Bronchial epithelial cell (primary cell): ENCODE measurements at regions not wholly inside any gene's neighbourhood (a gene's known extent, or its start where the extent isn't known, plus 50 kb on each side); places are given as distances from the start of the nearest gene placed in this dataset.

Experiments used
- DNase-seq: peaks from one replicate; pipeline ENCODE4 v3.0.0-alpha.2; 2010; ENCODE audit warnings: low read depth
- FAIRE-seq: peaks from 2 replicates; lab custom pipeline; 2011; peaks lifted over from hg19 to GRCh38; lab: Jason Lieb, UNC
- H3K27me3 ChIP-seq: 2 replicates; pipeline ENCODE4 v1.5.1; 2011; ENCODE audit warnings: low read length; ENCODE audit not compliant: control insufficient read depth, insufficient read depth
- H3K36me3 ChIP-seq: 2 replicates; pipeline ENCODE4 v1.5.1; 2011; ENCODE audit warnings: low read length; ENCODE audit not compliant: control insufficient read depth, insufficient read depth
- H3K4me3 ChIP-seq: 2 replicates; pipeline ENCODE4 v1.5.1; 2011; ENCODE audit warnings: mild to moderate bottlenecking, low read depth, low read length, control low read depth
- CTCF ChIP-seq: IDR thresholded peaks from 2 replicates; pipeline ENCODE4 v1.5.1; 2011; ENCODE audit warnings: mild to moderate bottlenecking, moderate library complexity, low read length, control low read depth, inconsistent platforms; ENCODE audit not compliant: insufficient read depth, severe bottlenecking

GRCh38 chr1:208329300-208329699, 85.1 kb upstream of the PLXNA2 start:
- FAIRE-seq (no peak), DNase-seq (no peak)
- H3K4me3 ChIP-seq: no peak overlapping the region
- TF ChIP-seq CTCF: no peak
- H3K27me3 ChIP-seq: peaks cover 3% of the 10 kb centered on the region
- no peaks in the 10 kb centered on the region for H3K36me3 ChIP-seq

- no peaks in the 10 kb centered on the region for H3K36me3 ChIP-seq
- FAIRE-seq (no peak), DNase-seq (no peak)
- H3K4me3 ChIP-seq: no peak overlapping the region
- peaks cover 2% of the 10 kb centered on the region for H3K27me3 ChIP-seq
- no peak for TF ChIP-seq CTCF
These were observed 88.0 kb upstream of the PLXNA2 start for GRCh38 chr1:208332036-208332773.

- no peak for TF ChIP-seq CTCF
- no peaks in the 10 kb centered on the region for H3K36me3 ChIP-seq
- H3K27me3 ChIP-seq: peaks cover 2% of the 10 kb centered on the region
- no peak overlapping the region for H3K4me3 ChIP-seq
- FAIRE-seq (no peak), DNase-seq (no peak)
These were observed 88.6 kb upstream of the PLXNA2 start for GRCh38 chr1:208332774-208333126.

GRCh38 chr1:208333676-208334075, 89.5 kb upstream of the PLXNA2 start:
- no peak for DNase-seq
- Histone ChIP-seq H3K4me3 (no peak overlapping the region), H3K27me3 (peaks cover 2% of the 10 kb centered on the region), H3K36me3 (no peaks in the 10 kb centered on the region)
- FAIRE-seq: no peak
- TF ChIP-seq CTCF: no peak

GRCh38 chr1:208335371-208336136, 91.4 kb upstream of the PLXNA2 start:
- DNase-seq (no peak), FAIRE-seq (no peak)
- peaks cover 2% of the 10 kb centered on the region for H3K27me3 ChIP-seq
- H3K4me3 ChIP-seq: no peak overlapping the region
- no peak for TF ChIP-seq CTCF
- no peaks in the 10 kb centered on the region for H3K36me3 ChIP-seq
